ENCODE measurements at regions not wholly inside any gene's neighbourhood (a gene's known extent, or its start where the extent isn't known, plus 50 kb on each side); places are given as distances from the start of the nearest gene placed in this dataset.

- TF ChIP-seq, protein P1, sequence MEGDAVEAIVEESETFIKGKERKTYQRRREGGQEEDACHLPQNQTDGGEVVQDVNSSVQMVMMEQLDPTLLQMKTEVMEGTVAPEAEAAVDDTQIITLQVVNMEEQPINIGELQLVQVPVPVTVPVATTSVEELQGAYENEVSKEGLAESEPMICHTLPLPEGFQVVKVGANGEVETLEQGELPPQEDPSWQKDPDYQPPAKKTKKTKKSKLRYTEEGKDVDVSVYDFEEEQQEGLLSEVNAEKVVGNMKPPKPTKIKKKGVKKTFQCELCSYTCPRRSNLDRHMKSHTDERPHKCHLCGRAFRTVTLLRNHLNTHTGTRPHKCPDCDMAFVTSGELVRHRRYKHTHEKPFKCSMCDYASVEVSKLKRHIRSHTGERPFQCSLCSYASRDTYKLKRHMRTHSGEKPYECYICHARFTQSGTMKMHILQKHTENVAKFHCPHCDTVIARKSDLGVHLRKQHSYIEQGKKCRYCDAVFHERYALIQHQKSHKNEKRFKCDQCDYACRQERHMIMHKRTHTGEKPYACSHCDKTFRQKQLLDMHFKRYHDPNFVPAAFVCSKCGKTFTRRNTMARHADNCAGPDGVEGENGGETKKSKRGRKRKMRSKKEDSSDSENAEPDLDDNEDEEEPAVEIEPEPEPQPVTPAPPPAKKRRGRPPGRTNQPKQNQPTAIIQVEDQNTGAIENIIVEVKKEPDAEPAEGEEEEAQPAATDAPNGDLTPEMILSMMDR (IDR thresholded peaks at IDR 0.05; ENCODE audit: poor library complexity) = no peak
- TF ChIP-seq EZH2 (IDR thresholded peaks at IDR 0.05; ENCODE audit: borderline replicate concordance) = no peak
These were observed 1379.8 kb upstream of the MIR17HG start for GRCh38 chr13:89967701-89968100.
